HG03442 (cell line): ENCODE measurements at regions not wholly inside any gene's neighbourhood (a gene's known extent, or its start where the extent isn't known, plus 50 kb on each side); places are given as distances from the start of the nearest gene placed in this dataset.
"Not testable (repeated sequence)": the region's sequence is repeated elsewhere in the genome, so short reads cannot be mapped to it uniquely, and the experiment has no call there.

Experiments used
- ATAC-seq: cut with Tn5 transposase; IDR thresholded peaks from one replicate; pipeline ENCODE4 v1.9.1; 2021; ENCODE audit warnings: mild to moderate bottlenecking, moderate library complexity; ENCODE audit not compliant: unreplicated experiment

- no peak for ATAC-seq
Measured at GRCh38 chr12:33588725-33589405, 149.2 kb upstream of the SYT10 start.

GRCh38 chr12:33589576-33590114, 150.0 kb upstream of the SYT10 start:
- ATAC-seq, result no peak

- ATAC-seq, result no peak
Measured at GRCh38 chr12:33593753-33594152, 154.1 kb upstream of the SYT10 start.

GRCh38 chr12:33596061-33596460, 156.4 kb upstream of the SYT10 start:
- ATAC-seq, result no peak

- no peak for ATAC-seq
Measured at GRCh38 chr12:33596814-33597213, 157.2 kb upstream of the SYT10 start.

- no peak for ATAC-seq
Measured at GRCh38 chr12:33602515-33602914, 162.9 kb upstream of the SYT10 start.

- ATAC-seq, result no peak
Measured at GRCh38 chr12:33605757-33606156, 166.1 kb upstream of the SYT10 start.

- no peak for ATAC-seq
Measured at GRCh38 chr12:33609910-33610309, 170.3 kb upstream of the SYT10 start.

GRCh38 chr12:33614630-33615029, 175.0 kb upstream of the SYT10 start:
- ATAC-seq, result no peak

- no peak for ATAC-seq
Measured at GRCh38 chr12:33617218-33617617, 177.6 kb upstream of the SYT10 start.

GRCh38 chr12:33628087-33628486, 188.5 kb upstream of the SYT10 start:
- ATAC-seq, result no peak

- no peak for ATAC-seq
Measured at GRCh38 chr12:33634544-33634943, 194.9 kb upstream of the SYT10 start.

- ATAC-seq, result not testable (repeated sequence)
Measured at GRCh38 chr12:33636930-33637329, 197.3 kb upstream of the SYT10 start.

- no peak for ATAC-seq
Measured at GRCh38 chr12:33639975-33640374, 200.4 kb upstream of the SYT10 start.

- no peak for ATAC-seq
Measured at GRCh38 chr12:33649992-33650391, 210.4 kb upstream of the SYT10 start.

- no peak for ATAC-seq
Measured at GRCh38 chr12:33650832-33651231, 211.2 kb upstream of the SYT10 start.

- ATAC-seq, result no peak
Measured at GRCh38 chr12:33653362-33653761, 213.7 kb upstream of the SYT10 start.

- ATAC-seq, result no peak
Measured at GRCh38 chr12:33654313-33654712, 214.7 kb upstream of the SYT10 start.

- no peak for ATAC-seq
Measured at GRCh38 chr12:33663000-33663654, 223.5 kb upstream of the SYT10 start.

GRCh38 chr12:33669349-33669748, 229.7 kb upstream of the SYT10 start:
- ATAC-seq, result no peak

- ATAC-seq, result no peak
Measured at GRCh38 chr12:33670284-33670683, 230.7 kb upstream of the SYT10 start.

- ATAC-seq, result no peak
Measured at GRCh38 chr12:33671676-33672075, 232.1 kb upstream of the SYT10 start.
